ENCODE measurements at regions not wholly inside any gene's neighbourhood (a gene's known extent, or its start where the extent isn't known, plus 50 kb on each side); places are given as distances from the start of the nearest gene placed in this dataset.
"Not testable (repeated sequence)": the region's sequence is repeated elsewhere in the genome, so short reads cannot be mapped to it uniquely, and the experiment has no call there.

- no peaks in the 10 kb centered on the region for H3K27me3 Mint-ChIP-seq
- no peaks in the 10 kb centered on the region for H3K36me3 Mint-ChIP-seq (ENCODE audit: low read depth)
- H3K27ac Mint-ChIP-seq = no peak overlapping the region
- no peak for ATAC-seq
- no peak overlapping the region for H3K4me3 Mint-ChIP-seq
- H3K4me1 Mint-ChIP-seq = no peaks in the 10 kb centered on the region
- no peaks in the 10 kb centered on the region for H3K9me3 ChIP-seq (ENCODE audit: control insufficient read depth, low read length, poor library complexity, severe bottlenecking)
- no peak for DNase-seq
Observed at GRCh38 chr12:14099994-14100393, 118.6 kb upstream of the GRIN2B start.

GRCh38 chr12:14101556-14101955 is 120.2 kb upstream of the GRIN2B start:
- H3K36me3 Mint-ChIP-seq (ENCODE audit: low read depth); H3K4me3 Mint-ChIP-seq; H3K9me3 ChIP-seq (ENCODE audit: control insufficient read depth, low read length, poor library complexity, severe bottlenecking); DNase-seq; H3K27ac Mint-ChIP-seq; ATAC-seq; H3K27me3 Mint-ChIP-seq; H3K4me1 Mint-ChIP-seq: not testable (repeated sequence)

- DNase-seq (no peak), ATAC-seq (peak; percentile 50)
- Mint-ChIP-seq H3K27me3 (peaks cover 37% of the 10 kb centered on the region), H3K4me3 (no peak overlapping the region), H3K4me1 (peaks cover 2% of the 10 kb centered on the region), H3K27ac (no peak overlapping the region), H3K36me3 (ENCODE audit: low read depth) (no peaks in the 10 kb centered on the region)
- no peaks in the 10 kb centered on the region for H3K9me3 ChIP-seq (ENCODE audit: control insufficient read depth, low read length, poor library complexity, severe bottlenecking)
Observed at GRCh38 chr12:14111230-14111865, 129.9 kb upstream of the GRIN2B start.

DNA sequence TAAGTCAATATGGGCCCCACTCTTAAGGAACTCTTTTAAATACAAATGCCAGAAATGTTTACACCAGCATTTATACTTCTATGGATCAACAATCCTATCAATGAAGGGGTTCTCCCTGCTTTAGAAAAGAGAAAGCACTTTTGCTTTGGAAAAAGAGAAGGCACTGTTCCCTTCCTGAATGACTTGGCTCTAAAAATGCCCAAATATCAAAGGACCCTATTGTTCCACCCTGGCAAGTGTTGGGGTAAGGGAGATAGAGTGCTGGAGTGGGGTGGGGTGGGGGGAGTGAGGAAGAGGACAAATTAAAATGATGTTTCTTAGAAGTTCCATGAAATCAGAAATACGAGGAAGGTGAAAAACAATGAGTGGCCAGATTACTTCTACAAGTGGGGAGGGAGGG is 131.6 kb upstream of the GRIN2B start:
- Mint-ChIP-seq H3K36me3 (ENCODE audit: low read depth) (no peaks in the 10 kb centered on the region), H3K27ac (no peak overlapping the region), H3K27me3 (peaks cover 37% of the 10 kb centered on the region), H3K4me1 (peaks cover 2% of the 10 kb centered on the region), H3K4me3 (no peak overlapping the region)
- DNase-seq (no peak), ATAC-seq (no peak)
- H3K9me3 ChIP-seq (ENCODE audit: control insufficient read depth, low read length, poor library complexity, severe bottlenecking) = no peaks in the 10 kb centered on the region

- no peak for DNase-seq
- H3K27me3 Mint-ChIP-seq = peaks cover 13% of the 10 kb centered on the region
- H3K9me3 ChIP-seq (ENCODE audit: control insufficient read depth, low read length, poor library complexity, severe bottlenecking) = no peaks in the 10 kb centered on the region
- H3K36me3 Mint-ChIP-seq (ENCODE audit: low read depth) = no peaks in the 10 kb centered on the region
- no peak overlapping the region for H3K27ac Mint-ChIP-seq
- H3K4me1 Mint-ChIP-seq = no peaks in the 10 kb centered on the region
- H3K4me3 Mint-ChIP-seq = no peak overlapping the region
- no peak for ATAC-seq
Observed at GRCh38 chr12:14126692-14127091, 145.3 kb upstream of the GRIN2B start.

DNA sequence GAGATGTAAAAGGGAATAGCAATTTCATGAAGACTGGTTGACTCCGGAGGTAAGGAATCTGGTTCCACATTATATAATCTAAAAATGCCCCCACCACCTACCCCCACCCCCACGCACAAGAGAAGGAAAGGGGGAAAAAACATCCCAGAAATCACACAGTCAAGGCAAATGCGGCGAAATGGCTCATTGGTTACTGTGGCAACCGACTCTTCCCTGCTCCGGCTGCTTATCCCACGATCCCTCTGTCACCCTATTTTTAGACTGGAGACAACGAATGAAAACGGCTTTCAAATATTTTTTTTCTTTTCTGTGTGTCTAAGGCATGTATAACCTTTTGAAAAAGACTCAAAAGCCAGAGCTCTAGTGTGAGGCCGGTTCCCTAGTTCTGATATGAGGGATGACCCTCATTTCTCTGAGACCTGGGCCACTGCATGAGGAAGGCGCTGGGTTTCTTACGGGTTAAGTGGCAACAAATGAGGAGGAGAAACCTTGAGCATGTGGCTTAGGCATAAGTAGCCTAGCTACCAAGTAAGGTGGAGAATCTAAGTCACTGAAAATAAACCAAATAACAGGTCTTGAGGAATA is 148.3 kb upstream of the GRIN2B start:
- no peaks in the 10 kb centered on the region for H3K36me3 Mint-ChIP-seq (ENCODE audit: low read depth)
- H3K4me3 Mint-ChIP-seq = no peak overlapping the region

GRCh38 chr12:14135996-14136395 is 154.6 kb upstream of the GRIN2B start:
- no peaks in the 10 kb centered on the region for H3K4me1 Mint-ChIP-seq
- peaks cover 34% of the 10 kb centered on the region for H3K27me3 Mint-ChIP-seq
- ATAC-seq (no peak), DNase-seq (no peak)
- no peak overlapping the region for H3K27ac Mint-ChIP-seq
- H3K4me3 Mint-ChIP-seq = no peak overlapping the region
- H3K36me3 Mint-ChIP-seq (ENCODE audit: low read depth) = no peaks in the 10 kb centered on the region
- H3K9me3 ChIP-seq (ENCODE audit: control insufficient read depth, low read length, poor library complexity, severe bottlenecking) = no peaks in the 10 kb centered on the region

More for the DNA sequence above, 148.3 kb upstream of the GRIN2B start:
- no peaks in the 10 kb centered on the region for H3K9me3 ChIP-seq (ENCODE audit: control insufficient read depth, low read length, poor library complexity, severe bottlenecking)
- no peak for ATAC-seq
- no peak for DNase-seq
- peaks cover 20% of the 10 kb centered on the region for H3K27me3 Mint-ChIP-seq
- no peaks in the 10 kb centered on the region for H3K4me1 Mint-ChIP-seq
- no peak overlapping the region for H3K27ac Mint-ChIP-seq

DNA sequence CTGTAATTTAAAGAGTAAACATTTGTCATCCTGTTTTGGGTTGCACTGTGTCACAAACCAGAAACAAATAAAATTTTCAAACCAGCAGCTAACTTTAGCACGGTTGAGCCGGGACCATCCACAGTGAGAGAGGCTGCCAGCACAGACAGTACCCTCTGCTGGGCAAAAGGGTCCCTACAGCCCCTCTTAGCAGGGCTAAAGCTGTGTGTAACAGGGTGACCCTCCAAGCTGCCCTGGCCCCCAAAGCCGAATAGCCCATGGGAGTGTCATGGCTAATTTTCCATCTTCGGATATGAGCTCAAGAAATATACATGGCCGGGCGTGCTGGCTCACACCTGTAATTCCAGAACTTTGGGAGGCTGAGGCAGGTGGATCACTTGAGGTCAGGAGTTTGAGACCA is 157.1 kb upstream of the GRIN2B start:
- no peak for ATAC-seq
- Mint-ChIP-seq H3K4me3 (no peak overlapping the region), H3K27me3 (peaks cover 30% of the 10 kb centered on the region), H3K27ac (no peak overlapping the region), H3K36me3 (ENCODE audit: low read depth) (no peaks in the 10 kb centered on the region), H3K4me1 (no peaks in the 10 kb centered on the region)
- H3K9me3 ChIP-seq (ENCODE audit: control insufficient read depth, low read length, poor library complexity, severe bottlenecking) = no peaks in the 10 kb centered on the region
- no peak for DNase-seq

DNA sequence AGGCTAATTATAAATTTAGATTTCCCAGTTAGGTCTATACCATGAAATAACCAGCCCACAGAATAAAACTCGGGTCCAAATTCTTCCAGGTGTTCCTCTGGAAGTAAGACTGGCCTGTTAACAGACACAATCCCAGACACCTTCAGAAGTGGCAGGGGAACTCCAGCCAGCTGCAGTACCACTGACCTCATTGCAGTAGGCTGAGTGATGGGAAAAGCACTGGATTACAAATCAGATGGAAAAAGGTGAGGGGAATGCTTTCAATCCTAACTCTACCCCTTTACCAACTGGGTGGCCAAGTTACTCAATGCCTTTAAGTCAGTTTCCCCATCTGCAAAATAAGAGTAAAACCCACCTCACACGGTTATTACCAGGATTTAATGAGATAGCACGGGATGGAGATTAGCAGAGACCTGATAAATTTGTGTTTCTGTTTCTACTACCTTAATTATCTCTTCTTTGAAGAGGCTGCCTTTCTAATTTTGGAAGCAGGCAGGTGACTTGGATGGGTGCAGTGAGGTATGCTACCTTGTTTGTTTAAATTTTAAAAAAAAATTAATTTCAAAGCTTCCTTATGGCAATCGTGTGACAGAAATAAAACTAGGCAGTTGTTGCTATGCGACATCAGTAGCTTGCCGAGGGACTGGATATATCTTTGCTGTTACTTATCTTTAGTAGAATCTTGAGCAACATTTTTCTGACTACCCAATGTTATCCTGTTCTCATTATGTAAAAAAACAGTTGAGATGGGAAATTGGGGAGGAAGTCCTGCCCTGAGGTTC is 167.3 kb upstream of the GRIN2B start:
- H3K9me3 ChIP-seq (ENCODE audit: control insufficient read depth, low read length, poor library complexity, severe bottlenecking) = no peaks in the 10 kb centered on the region
- Mint-ChIP-seq H3K27me3 (peaks cover 46% of the 10 kb centered on the region), H3K4me3 (no peak overlapping the region), H3K36me3 (ENCODE audit: low read depth) (no peaks in the 10 kb centered on the region), H3K4me1 (no peaks in the 10 kb centered on the region), H3K27ac (no peak overlapping the region)
- DNase-seq (no peak), ATAC-seq (no peak)

DNA sequence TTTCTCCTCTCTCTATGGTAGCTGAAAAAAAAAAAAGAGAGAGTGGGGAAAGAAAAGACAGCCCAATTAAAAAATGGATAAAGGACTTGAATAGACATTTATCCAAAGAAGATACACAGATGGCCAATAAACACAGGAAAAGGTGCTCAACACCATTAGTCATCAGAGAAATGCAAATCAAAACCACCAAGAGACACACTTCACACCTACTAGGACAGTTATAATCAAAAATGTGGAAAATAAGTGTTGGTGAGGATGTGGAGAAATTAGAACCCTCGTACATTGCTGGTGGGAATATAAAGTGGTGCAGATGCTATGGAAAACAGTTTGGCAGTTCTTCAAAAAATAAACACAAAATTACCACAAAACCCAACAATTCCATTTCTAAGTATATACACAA is 172.4 kb upstream of the GRIN2B start:
- DNase-seq (no peak), ATAC-seq (no peak)
- H3K27ac Mint-ChIP-seq = no peak overlapping the region

GRCh38 chr12:14156606-14157005 is 175.2 kb upstream of the GRIN2B start:
- H3K9me3 ChIP-seq (ENCODE audit: control insufficient read depth, low read length, poor library complexity, severe bottlenecking) = no peaks in the 10 kb centered on the region
- no peak for DNase-seq
- peaks cover 3% of the 10 kb centered on the region for H3K36me3 Mint-ChIP-seq (ENCODE audit: low read depth)
- H3K27ac Mint-ChIP-seq = no peak overlapping the region
- no peaks in the 10 kb centered on the region for H3K4me1 Mint-ChIP-seq
- H3K27me3 Mint-ChIP-seq = peaks cover 24% of the 10 kb centered on the region
- H3K4me3 Mint-ChIP-seq = no peak overlapping the region
- no peak for ATAC-seq

More for the DNA sequence above, 172.4 kb upstream of the GRIN2B start:
- no peaks in the 10 kb centered on the region for H3K4me1 Mint-ChIP-seq
- peaks cover 3% of the 10 kb centered on the region for H3K36me3 Mint-ChIP-seq (ENCODE audit: low read depth)
- no peak overlapping the region for H3K4me3 Mint-ChIP-seq
- H3K27me3 Mint-ChIP-seq = peaks cover 37% of the 10 kb centered on the region
- H3K9me3 ChIP-seq (ENCODE audit: control insufficient read depth, low read length, poor library complexity, severe bottlenecking) = no peaks in the 10 kb centered on the region

DNA sequence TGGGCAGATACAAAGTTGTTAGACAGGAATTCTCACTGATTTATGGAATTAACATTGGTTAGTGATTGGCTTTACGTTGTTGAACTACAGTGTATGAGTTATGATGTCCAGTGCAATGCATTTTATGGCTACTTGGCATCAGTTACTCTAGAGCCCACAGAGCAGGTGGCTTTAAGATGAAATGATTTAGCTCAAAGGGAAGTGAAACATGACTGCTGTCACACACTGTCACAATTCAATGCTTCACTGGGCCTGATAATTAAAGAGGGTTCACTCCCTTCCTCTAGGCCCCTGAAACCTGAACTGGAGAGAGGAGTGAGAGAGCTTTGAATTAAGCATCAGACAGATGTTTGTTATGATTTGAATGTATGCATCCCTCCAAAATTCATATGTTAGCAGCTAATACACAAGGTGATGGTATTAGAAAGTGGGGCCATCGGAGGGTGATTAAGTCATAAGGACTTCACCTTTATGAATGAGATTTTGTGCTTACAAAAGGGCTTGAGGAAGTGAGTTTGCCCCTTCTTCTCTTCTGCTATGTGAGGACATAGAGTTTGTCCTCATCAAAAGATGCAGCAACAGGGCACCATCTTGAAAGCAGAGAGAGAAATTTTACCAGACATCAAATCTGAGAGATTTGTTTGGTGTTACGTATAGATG is 175.8 kb upstream of the GRIN2B start:
- DNase-seq (no peak), ATAC-seq (peak; percentile 78)
- Mint-ChIP-seq H3K27me3 (peaks cover 23% of the 10 kb centered on the region), H3K27ac (no peak overlapping the region), H3K36me3 (ENCODE audit: low read depth) (peaks cover 3% of the 10 kb centered on the region), H3K4me3 (no peak overlapping the region), H3K4me1 (no peaks in the 10 kb centered on the region)
- H3K9me3 ChIP-seq (ENCODE audit: control insufficient read depth, low read length, poor library complexity, severe bottlenecking) = no peaks in the 10 kb centered on the region

DNA sequence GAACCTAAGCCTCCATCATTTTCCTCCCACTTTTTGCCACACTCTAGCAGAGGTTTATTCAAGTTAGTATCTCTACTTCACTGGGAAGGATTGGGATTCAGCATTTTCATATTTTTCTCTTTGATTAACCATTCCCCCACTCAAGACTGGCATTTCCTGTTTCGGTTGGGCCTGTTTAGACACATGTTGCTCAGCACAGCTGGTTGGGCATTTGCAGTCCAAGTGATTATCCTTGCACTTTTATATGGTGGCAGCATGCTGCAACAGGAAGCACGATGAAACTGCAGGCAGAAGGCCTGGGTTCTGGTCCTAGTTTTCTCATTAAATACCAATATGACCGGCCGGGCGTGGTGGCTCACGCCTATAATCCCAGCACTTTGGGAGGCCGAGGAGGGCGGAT is 182.9 kb upstream of the GRIN2B start:
- H3K9me3 ChIP-seq (ENCODE audit: control insufficient read depth, low read length, poor library complexity, severe bottlenecking) = no peaks in the 10 kb centered on the region
- H3K36me3 Mint-ChIP-seq (ENCODE audit: low read depth) = no peaks in the 10 kb centered on the region
- no peak for ATAC-seq
- H3K4me3 Mint-ChIP-seq = no peak overlapping the region
- no peak overlapping the region for H3K27ac Mint-ChIP-seq
- peaks cover 7% of the 10 kb centered on the region for H3K4me1 Mint-ChIP-seq
- DNase-seq = no peak
- peaks cover 14% of the 10 kb centered on the region for H3K27me3 Mint-ChIP-seq

Data from T-helper 17 cell (primary cell).